ENCODE measurements at regions not wholly inside any gene's neighbourhood (a gene's known extent, or its start where the extent isn't known, plus 50 kb on each side); places are given as distances from the start of the nearest gene placed in this dataset.

DNA sequence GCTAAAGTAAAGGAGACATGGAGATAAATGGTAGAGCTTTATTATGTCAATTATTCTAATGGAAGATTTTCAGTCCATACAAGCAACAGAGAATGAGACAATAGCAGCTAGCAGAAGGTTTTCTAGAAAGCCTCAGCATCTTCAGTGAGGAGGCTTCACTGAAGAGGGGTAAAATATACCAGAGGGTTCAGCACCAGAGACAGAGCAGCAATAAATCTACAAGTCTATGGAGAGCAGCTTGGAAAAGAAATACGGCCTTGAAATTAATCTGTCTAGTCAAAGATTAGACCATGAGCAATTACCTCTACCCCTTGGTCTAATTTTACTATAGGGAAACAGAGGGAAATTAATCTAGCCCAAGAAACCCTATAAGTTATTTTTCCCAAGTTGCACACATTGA, 185.7 kb upstream of the CRIM1 start:
- Histone ChIP-seq H3K4me3 (replicated peaks; ENCODE audit: insufficient read depth, low read length) (no peak overlapping the region), H3K27ac (replicated peaks) (no peak overlapping the region), H3K27me3 (ENCODE audit: insufficient read depth, poor library complexity, severe bottlenecking) (no peaks in the 10 kb centered on the region)
- DNase-seq (ENCODE audit: low read depth in 1 of 2, low spot score in 1 of 2) = no peak
- no peak for TF ChIP-seq POLR2AphosphoS5 (IDR thresholded peaks at IDR 0.05; ENCODE audit: low read depth)
- TF ChIP-seq, protein P1, sequence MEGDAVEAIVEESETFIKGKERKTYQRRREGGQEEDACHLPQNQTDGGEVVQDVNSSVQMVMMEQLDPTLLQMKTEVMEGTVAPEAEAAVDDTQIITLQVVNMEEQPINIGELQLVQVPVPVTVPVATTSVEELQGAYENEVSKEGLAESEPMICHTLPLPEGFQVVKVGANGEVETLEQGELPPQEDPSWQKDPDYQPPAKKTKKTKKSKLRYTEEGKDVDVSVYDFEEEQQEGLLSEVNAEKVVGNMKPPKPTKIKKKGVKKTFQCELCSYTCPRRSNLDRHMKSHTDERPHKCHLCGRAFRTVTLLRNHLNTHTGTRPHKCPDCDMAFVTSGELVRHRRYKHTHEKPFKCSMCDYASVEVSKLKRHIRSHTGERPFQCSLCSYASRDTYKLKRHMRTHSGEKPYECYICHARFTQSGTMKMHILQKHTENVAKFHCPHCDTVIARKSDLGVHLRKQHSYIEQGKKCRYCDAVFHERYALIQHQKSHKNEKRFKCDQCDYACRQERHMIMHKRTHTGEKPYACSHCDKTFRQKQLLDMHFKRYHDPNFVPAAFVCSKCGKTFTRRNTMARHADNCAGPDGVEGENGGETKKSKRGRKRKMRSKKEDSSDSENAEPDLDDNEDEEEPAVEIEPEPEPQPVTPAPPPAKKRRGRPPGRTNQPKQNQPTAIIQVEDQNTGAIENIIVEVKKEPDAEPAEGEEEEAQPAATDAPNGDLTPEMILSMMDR (IDR thresholded peaks at IDR 0.05; ENCODE audit: insufficient read depth, low read length) = no peak
- TF ChIP-seq, protein P2, sequence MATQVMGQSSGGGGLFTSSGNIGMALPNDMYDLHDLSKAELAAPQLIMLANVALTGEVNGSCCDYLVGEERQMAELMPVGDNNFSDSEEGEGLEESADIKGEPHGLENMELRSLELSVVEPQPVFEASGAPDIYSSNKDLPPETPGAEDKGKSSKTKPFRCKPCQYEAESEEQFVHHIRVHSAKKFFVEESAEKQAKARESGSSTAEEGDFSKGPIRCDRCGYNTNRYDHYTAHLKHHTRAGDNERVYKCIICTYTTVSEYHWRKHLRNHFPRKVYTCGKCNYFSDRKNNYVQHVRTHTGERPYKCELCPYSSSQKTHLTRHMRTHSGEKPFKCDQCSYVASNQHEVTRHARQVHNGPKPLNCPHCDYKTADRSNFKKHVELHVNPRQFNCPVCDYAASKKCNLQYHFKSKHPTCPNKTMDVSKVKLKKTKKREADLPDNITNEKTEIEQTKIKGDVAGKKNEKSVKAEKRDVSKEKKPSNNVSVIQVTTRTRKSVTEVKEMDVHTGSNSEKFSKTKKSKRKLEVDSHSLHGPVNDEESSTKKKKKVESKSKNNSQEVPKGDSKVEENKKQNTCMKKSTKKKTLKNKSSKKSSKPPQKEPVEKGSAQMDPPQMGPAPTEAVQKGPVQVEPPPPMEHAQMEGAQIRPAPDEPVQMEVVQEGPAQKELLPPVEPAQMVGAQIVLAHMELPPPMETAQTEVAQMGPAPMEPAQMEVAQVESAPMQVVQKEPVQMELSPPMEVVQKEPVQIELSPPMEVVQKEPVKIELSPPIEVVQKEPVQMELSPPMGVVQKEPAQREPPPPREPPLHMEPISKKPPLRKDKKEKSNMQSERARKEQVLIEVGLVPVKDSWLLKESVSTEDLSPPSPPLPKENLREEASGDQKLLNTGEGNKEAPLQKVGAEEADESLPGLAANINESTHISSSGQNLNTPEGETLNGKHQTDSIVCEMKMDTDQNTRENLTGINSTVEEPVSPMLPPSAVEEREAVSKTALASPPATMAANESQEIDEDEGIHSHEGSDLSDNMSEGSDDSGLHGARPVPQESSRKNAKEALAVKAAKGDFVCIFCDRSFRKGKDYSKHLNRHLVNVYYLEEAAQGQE (IDR thresholded peaks at IDR 0.05; ENCODE audit: insufficient replicate concordance, low read depth) = peak; percentile 79

DNA sequence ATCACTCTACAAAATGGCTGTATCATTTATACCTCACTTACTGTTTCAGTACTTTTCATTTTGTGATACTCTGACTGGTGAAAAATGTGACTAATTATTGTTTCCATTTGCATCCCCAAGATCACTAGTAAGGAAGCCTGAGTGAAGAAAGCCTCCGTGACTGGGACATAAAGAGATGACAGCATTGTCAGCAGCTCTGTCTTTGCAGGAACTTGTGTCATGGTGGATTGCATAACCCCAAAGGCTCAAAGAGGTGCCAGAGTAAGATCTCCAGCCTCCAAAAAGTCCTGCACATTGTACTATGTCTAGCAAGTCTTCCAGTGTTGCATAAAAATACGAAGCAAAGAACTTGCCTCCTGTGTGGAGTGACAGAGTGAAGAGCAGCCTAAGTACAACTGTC, 187.5 kb upstream of the CRIM1 start:
- H3K27me3 ChIP-seq (ENCODE audit: insufficient read depth, poor library complexity, severe bottlenecking) = no peaks in the 10 kb centered on the region
- H3K4me3 ChIP-seq (replicated peaks; ENCODE audit: insufficient read depth, low read length) = no peak overlapping the region
- TF ChIP-seq, protein P2 (IDR thresholded peaks at IDR 0.05; ENCODE audit: insufficient replicate concordance, low read depth) = no peak
- TF ChIP-seq GABPA (IDR thresholded peaks at IDR 0.05; ENCODE audit: low read depth) = no peak
- no peak for TF ChIP-seq SPI1 (IDR thresholded peaks at IDR 0.05; ENCODE audit: borderline replicate concordance, low read depth)
- no peak for TF ChIP-seq POLR2AphosphoS5 (IDR thresholded peaks at IDR 0.05; ENCODE audit: low read depth)
- TF ChIP-seq, protein P1 (IDR thresholded peaks at IDR 0.05; ENCODE audit: insufficient read depth, low read length) = no peak
- H3K27ac ChIP-seq (replicated peaks) = peak overlapping the region; percentile 40
- peak; percentile 76 to 92 for DNase-seq (ENCODE audit: low read depth in 1 of 2, low spot score in 1 of 2)

DNA sequence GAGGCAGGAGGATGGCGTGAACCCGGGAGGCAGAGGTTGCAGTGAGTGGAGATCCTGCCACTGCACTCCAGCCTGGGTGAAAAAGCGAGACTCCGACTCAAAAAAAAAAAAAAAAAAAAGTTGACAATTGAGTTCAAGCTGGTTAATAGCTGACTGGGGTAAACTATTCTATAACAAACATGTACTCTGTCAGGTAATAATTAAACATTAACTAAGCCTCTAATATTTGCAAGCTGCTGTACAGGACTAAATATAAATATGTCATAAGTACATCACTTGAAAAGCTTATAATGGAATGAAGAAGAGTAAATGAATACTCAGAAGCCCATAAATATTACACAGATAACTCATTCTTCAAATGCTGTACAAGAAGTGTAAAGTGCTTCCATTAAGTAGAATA, 190.4 kb upstream of the CRIM1 start:
- Histone ChIP-seq H3K27ac (replicated peaks) (no peak overlapping the region), H3K27me3 (ENCODE audit: insufficient read depth, poor library complexity, severe bottlenecking) (no peaks in the 10 kb centered on the region), H3K4me3 (replicated peaks; ENCODE audit: insufficient read depth, low read length) (no peak overlapping the region)
- TF ChIP-seq, protein P1 (IDR thresholded peaks at IDR 0.05; ENCODE audit: insufficient read depth, low read length) = no peak
- TF ChIP-seq POLR2AphosphoS5 (IDR thresholded peaks at IDR 0.05; ENCODE audit: low read depth) = no peak
- TF ChIP-seq, protein P2 (IDR thresholded peaks at IDR 0.05; ENCODE audit: insufficient replicate concordance, low read depth) = no peak
- TF ChIP-seq SPI1 (IDR thresholded peaks at IDR 0.05; ENCODE audit: borderline replicate concordance, low read depth) = no peak
- no peak for TF ChIP-seq GABPA (IDR thresholded peaks at IDR 0.05; ENCODE audit: low read depth)
- DNase-seq (ENCODE audit: low read depth in 1 of 2, low spot score in 1 of 2) = no peak

Data from HL-60 (cell line).